Activated naive CD4-positive, alpha-beta T cell treated with anti-CD3 and anti-CD28 coated beads, Interleukin-2, amount 50 U/mL, for 24 hours (primary cell): ENCODE measurements at regions not wholly inside any gene's neighbourhood (a gene's known extent, or its start where the extent isn't known, plus 50 kb on each side); places are given as distances from the start of the nearest gene placed in this dataset.
A peak's percentile ranks its signal among the peaks of the same experiment; 100 is the strongest.
"Not testable (repeated sequence)": the region's sequence is repeated elsewhere in the genome, so short reads cannot be mapped to it uniquely, and the experiment has no call there.

ENCODE experiments used
- H3K27ac Mint-ChIP-seq: one replicate; pipeline ENCODE4 v1.8.0; 2021; ENCODE audit warnings: mild to moderate bottlenecking, mixed read lengths
- H3K27me3 Mint-ChIP-seq: one replicate; pipeline ENCODE4 v1.8.0; 2021; ENCODE audit warnings: mixed read lengths
- H3K36me3 Mint-ChIP-seq: one replicate; pipeline ENCODE4 v1.8.0; 2021; ENCODE audit warnings: mixed read lengths
- H3K4me1 Mint-ChIP-seq: one replicate; pipeline ENCODE4 v1.8.0; 2021; ENCODE audit warnings: mixed read lengths
- H3K4me3 Mint-ChIP-seq: one replicate; pipeline ENCODE4 v1.8.0; 2021; ENCODE audit warnings: mild to moderate bottlenecking, mixed read lengths
- H3K9me3 Mint-ChIP-seq: one replicate; pipeline ENCODE4 v1.8.0; 2021; ENCODE audit warnings: mixed read lengths

- H3K4me1 Mint-ChIP-seq, result no peaks in the 10 kb centered on the region
- H3K27ac Mint-ChIP-seq, result no peak overlapping the region
- H3K4me3 Mint-ChIP-seq, result no peak overlapping the region
- peaks cover 1% of the 10 kb centered on the region for H3K36me3 Mint-ChIP-seq
- no peaks in the 10 kb centered on the region for H3K27me3 Mint-ChIP-seq
- H3K9me3 Mint-ChIP-seq, result no peaks in the 10 kb centered on the region
Measured at GRCh38 chr3:30428251-30428650, 178.2 kb upstream of the TGFBR2 start.

DNA sequence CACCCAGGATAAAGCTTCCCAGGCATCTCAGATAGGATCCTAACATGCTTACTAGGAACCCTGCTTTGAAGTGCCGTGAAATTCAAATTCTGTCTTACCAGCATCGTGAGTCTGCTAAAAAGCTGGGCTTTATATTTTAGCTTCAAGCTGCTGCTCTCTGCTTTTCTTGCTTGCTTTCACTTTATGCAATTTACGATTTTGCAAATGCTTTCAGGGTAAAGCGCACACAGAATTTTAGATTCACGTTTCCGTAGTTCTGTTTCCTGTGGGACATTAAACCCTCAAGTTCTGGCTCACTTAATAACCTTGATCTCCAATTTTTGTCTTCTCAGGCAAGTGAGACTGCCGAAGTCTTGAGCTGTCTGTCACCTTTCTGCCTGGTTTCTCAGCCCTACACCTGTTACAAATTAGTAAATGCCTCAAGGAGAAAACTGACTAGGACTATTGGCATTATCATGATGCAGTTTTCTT is 170.5 kb upstream of the TGFBR2 start:
- Mint-ChIP-seq H3K9me3 (no peaks in the 10 kb centered on the region), H3K27ac (peak overlapping the region; percentile 84), H3K36me3 (no peaks in the 10 kb centered on the region), H3K27me3 (no peaks in the 10 kb centered on the region), H3K4me1 (peaks cover 38% of the 10 kb centered on the region), H3K4me3 (peak overlapping the region; percentile 89)

- no peaks in the 10 kb centered on the region for H3K9me3 Mint-ChIP-seq
- H3K4me1 Mint-ChIP-seq, result peaks cover 38% of the 10 kb centered on the region
- no peak overlapping the region for H3K4me3 Mint-ChIP-seq
- H3K27me3 Mint-ChIP-seq, result no peaks in the 10 kb centered on the region
- H3K27ac Mint-ChIP-seq, result no peak overlapping the region
- no peaks in the 10 kb centered on the region for H3K36me3 Mint-ChIP-seq
Measured at GRCh38 chr3:30437171-30437601, 169.2 kb upstream of the TGFBR2 start.

DNA sequence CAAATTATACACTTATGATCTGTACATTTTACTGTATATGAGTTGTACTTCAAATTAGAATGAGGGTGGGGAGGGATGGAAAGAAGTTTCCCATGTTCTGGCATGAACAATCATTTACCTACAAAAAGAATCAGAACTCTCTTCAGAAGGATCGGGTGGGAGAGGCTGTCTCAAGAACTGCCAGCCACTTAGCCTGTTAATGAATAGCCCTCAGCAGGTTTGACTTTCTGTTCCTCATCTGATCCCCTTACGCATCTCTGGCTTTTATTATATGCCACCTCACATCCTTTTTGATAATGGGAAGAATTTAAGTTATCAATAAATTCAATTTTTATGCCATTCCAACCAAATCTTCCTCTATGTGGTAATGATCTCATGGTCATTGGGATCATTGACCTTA is 168.3 kb upstream of the TGFBR2 start:
- Mint-ChIP-seq H3K4me3 (no peak overlapping the region), H3K36me3 (no peaks in the 10 kb centered on the region), H3K27ac (peak overlapping the region; percentile 14), H3K9me3 (no peaks in the 10 kb centered on the region), H3K27me3 (no peaks in the 10 kb centered on the region), H3K4me1 (peaks cover 38% of the 10 kb centered on the region)

GRCh38 chr3:30439451-30440053 is 166.8 kb upstream of the TGFBR2 start:
- no peaks in the 10 kb centered on the region for H3K9me3 Mint-ChIP-seq

DNA sequence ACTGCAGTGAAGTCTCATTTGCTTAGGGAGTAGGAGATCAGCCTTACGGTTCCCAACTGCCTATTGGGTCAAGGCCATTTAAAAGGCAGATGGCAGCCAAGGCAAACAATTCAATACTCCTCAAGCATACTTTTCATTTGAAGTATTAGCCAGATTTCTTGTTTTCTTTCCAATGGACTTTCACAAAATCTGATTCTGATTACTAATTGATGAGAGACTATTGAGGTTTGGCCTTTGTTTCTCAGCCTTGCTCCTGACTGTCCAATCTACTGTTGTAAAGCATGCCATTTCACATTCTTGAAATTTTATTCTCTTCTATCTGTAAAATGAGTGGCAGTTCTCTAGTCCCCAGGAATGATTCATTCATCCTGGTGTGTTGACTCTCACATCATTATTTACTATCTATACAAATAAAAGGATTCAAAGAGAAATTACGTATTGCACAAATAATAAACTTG is 166.2 kb upstream of the TGFBR2 start:
- Mint-ChIP-seq H3K27me3 (no peaks in the 10 kb centered on the region), H3K27ac (no peak overlapping the region), H3K36me3 (no peaks in the 10 kb centered on the region), H3K4me1 (peaks cover 22% of the 10 kb centered on the region), H3K9me3 (no peaks in the 10 kb centered on the region), H3K4me3 (no peak overlapping the region)

More at GRCh38 chr3:30439451-30440053, 166.8 kb upstream of the TGFBR2 start:
- H3K27me3 Mint-ChIP-seq, result no peaks in the 10 kb centered on the region
- H3K36me3 Mint-ChIP-seq, result no peaks in the 10 kb centered on the region
- H3K4me1 Mint-ChIP-seq, result peaks cover 28% of the 10 kb centered on the region
- no peak overlapping the region for H3K4me3 Mint-ChIP-seq
- H3K27ac Mint-ChIP-seq, result no peak overlapping the region

- Mint-ChIP-seq H3K4me1 (peaks cover 15% of the 10 kb centered on the region), H3K36me3 (no peaks in the 10 kb centered on the region), H3K27me3 (no peaks in the 10 kb centered on the region), H3K4me3 (no peak overlapping the region), H3K27ac (no peak overlapping the region), H3K9me3 (no peaks in the 10 kb centered on the region)
Measured at GRCh38 chr3:30440880-30441279, 165.5 kb upstream of the TGFBR2 start.

DNA sequence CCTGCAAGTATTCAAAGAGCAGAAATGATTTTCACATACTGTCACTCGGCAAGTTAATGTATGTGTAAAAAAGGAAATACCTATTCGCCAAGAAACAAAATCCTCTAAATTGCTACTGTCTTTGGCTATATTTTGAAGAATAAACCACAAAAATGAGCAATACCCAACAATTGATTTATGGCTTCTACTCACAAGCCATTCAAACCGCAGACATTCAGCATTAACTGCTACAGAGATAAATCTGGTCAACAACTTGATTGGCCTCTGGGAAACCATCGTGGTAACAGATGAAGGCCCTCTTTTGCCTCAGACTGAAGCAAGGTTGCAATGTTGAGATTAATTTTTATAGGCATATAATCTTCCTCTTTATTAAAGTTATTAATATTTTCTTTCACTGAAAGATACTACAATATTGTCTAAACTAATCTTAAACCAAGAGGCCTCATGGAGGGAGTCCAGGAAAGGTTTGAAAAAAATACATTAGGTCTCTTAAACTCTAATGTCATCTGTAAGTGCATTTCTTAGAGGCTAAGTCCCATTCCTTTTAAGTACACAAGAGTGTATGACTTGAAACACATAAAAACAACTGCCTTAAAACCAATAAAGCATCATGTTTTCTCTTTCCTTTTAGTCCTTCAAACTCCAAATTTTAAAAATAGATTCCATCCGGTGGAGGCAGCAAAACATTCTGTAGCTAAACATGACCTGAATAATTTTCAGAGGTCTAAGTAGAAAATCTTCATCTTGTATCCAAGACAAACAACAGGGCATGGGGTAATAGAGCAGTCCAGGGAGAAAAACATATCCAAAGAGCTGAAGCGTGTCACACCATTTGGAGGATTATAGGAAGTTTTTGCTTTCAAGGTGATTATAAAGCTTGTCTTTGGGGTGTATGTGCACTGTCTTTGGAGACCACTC is 162.4 kb upstream of the TGFBR2 start:
- H3K27me3 Mint-ChIP-seq, result no peaks in the 10 kb centered on the region
- no peaks in the 10 kb centered on the region for H3K36me3 Mint-ChIP-seq
- H3K4me1 Mint-ChIP-seq, result no peaks in the 10 kb centered on the region
- no peak overlapping the region for H3K4me3 Mint-ChIP-seq
- H3K9me3 Mint-ChIP-seq, result no peaks in the 10 kb centered on the region
- H3K27ac Mint-ChIP-seq, result no peak overlapping the region

- peaks cover 1% of the 10 kb centered on the region for H3K36me3 Mint-ChIP-seq
Measured at GRCh38 chr3:30448450-30449289, 157.7 kb upstream of the TGFBR2 start.

GRCh38 chr3:30449290-30449632 is 157.1 kb upstream of the TGFBR2 start:
- H3K36me3 Mint-ChIP-seq, result peaks cover 1% of the 10 kb centered on the region
- H3K4me3 Mint-ChIP-seq, result no peak overlapping the region
- H3K27ac Mint-ChIP-seq, result no peak overlapping the region
- no peaks in the 10 kb centered on the region for H3K9me3 Mint-ChIP-seq
- H3K27me3 Mint-ChIP-seq, result no peaks in the 10 kb centered on the region
- H3K4me1 Mint-ChIP-seq, result no peaks in the 10 kb centered on the region

More at GRCh38 chr3:30448450-30449289, 157.7 kb upstream of the TGFBR2 start:
- Mint-ChIP-seq H3K27me3 (no peaks in the 10 kb centered on the region), H3K4me3 (no peak overlapping the region), H3K9me3 (no peaks in the 10 kb centered on the region), H3K27ac (no peak overlapping the region), H3K4me1 (no peaks in the 10 kb centered on the region)

GRCh38 chr3:30452446-30452845 is 154.0 kb upstream of the TGFBR2 start:
- Mint-ChIP-seq H3K27me3 (no peaks in the 10 kb centered on the region), H3K36me3 (peaks cover 1% of the 10 kb centered on the region), H3K4me1 (peaks cover 12% of the 10 kb centered on the region), H3K9me3 (no peaks in the 10 kb centered on the region), H3K4me3 (no peak overlapping the region), H3K27ac (no peak overlapping the region)

DNA sequence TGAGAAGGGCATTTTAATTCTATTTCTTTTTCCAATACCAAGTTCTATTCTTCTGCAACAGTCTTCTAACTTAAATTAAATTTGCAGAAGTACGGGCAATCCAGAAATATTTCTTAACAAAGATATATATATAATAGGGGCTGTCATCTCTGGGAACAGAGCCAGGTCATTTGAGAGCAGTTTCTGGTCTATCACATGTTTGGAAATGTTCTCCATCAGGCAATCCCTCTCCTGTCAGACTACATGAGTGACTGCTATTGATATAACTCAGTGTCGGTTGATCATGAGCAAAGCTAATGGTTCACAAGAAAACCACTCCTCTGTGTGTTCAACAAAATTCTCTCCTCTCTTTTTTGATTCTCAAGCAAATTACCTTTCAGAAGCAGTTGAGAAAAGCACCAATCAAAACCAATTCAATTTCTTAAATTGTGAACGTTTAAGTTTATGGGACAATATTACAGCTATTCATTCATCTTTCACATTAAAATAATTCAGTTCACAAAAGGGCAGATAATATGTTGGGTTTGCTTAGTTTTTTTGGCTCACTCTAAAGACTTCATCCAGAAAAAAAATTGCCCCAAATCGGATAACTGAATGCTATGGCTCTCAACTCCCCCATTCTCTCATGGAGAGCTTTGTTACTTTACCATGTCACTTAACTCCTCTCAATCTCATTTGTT is 152.9 kb upstream of the TGFBR2 start:
- Mint-ChIP-seq H3K36me3 (peaks cover 6% of the 10 kb centered on the region), H3K27me3 (no peaks in the 10 kb centered on the region), H3K4me1 (peaks cover 12% of the 10 kb centered on the region), H3K9me3 (peaks cover 7% of the 10 kb centered on the region), H3K4me3 (no peak overlapping the region), H3K27ac (no peak overlapping the region)

DNA sequence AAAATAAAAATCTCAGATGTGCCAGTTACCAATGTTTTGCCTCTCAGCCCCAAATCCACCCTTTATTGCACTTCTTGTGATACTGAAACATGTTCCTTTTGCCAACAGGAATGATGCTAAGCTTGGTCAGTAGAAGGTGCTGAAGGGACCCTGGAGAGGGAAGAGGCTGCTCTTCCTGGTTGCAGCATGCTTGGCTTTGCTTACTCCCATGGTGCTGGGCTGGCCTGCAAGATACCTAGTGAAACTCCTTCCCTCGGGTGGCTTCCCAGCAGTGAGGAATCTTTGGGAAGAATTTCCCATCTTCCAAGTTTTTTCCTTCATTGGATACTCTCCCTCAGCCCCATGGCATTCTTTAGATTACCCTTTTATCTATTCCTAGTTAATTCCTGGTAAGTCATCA is 151.8 kb upstream of the TGFBR2 start:
- Mint-ChIP-seq H3K4me1 (peaks cover 12% of the 10 kb centered on the region), H3K9me3 (peaks cover 10% of the 10 kb centered on the region), H3K4me3 (no peak overlapping the region), H3K27ac (no peak overlapping the region), H3K36me3 (peaks cover 7% of the 10 kb centered on the region), H3K27me3 (no peaks in the 10 kb centered on the region)

- H3K36me3 Mint-ChIP-seq, result not testable (repeated sequence)
Measured at GRCh38 chr3:30455112-30455511, 151.3 kb upstream of the TGFBR2 start.

GRCh38 chr3:30455840-30456239 is 150.6 kb upstream of the TGFBR2 start:
- peaks cover 17% of the 10 kb centered on the region for H3K9me3 Mint-ChIP-seq
- H3K4me3 Mint-ChIP-seq, result no peak overlapping the region
- H3K27ac Mint-ChIP-seq, result no peak overlapping the region
- H3K36me3 Mint-ChIP-seq, result peaks cover 11% of the 10 kb centered on the region
- H3K27me3 Mint-ChIP-seq, result no peaks in the 10 kb centered on the region
- H3K4me1 Mint-ChIP-seq, result peaks cover 12% of the 10 kb centered on the region

More at GRCh38 chr3:30455112-30455511, 151.3 kb upstream of the TGFBR2 start:
- Mint-ChIP-seq H3K9me3 (peaks cover 14% of the 10 kb centered on the region), H3K4me1 (peaks cover 12% of the 10 kb centered on the region)
- H3K27ac Mint-ChIP-seq, H3K4me3 Mint-ChIP-seq, H3K27me3 Mint-ChIP-seq: not testable (repeated sequence)
